CD14-positive monocyte (primary cell): ENCODE measurements at regions not wholly inside any gene's neighbourhood (a gene's known extent, or its start where the extent isn't known, plus 50 kb on each side); places are given as distances from the start of the nearest gene placed in this dataset.

Source experiments
- DNase-seq, 3 donors: peaks; one replicate each; pipeline ENCODE4 v3.0.0-alpha.2; 2011 to 2022
- H2AFZ ChIP-seq: 2 replicates; pipeline ENCODE4 v1.6.0; 2012; ENCODE audit warnings: mild to moderate bottlenecking, low read depth, low read length, inconsistent platforms; ENCODE audit not compliant: insufficient read depth, poor library complexity, severe bottlenecking
- H3K27ac ChIP-seq, 2 donors: 1 replicate in 1 of 2; 2 replicates in 1 of 2; pipeline ENCODE4 v1.5.1; 2012 to 2013; ENCODE audit warnings: low read length in 2 of 2, control low read depth in 1 of 2, inconsistent platforms in 1 of 2, low read depth in 1 of 2, mild to moderate bottlenecking in 1 of 2
- H3K27me3 ChIP-seq, 2 donors: one replicate each; pipeline versions ENCODE4 v1.6.0 to v1.6.1; 2011 to 2013; ENCODE audit warnings: low read length in 2 of 2; ENCODE audit not compliant: control insufficient read depth in 2 of 2, insufficient read depth in 2 of 2
- H3K36me3 ChIP-seq, 2 donors: replicated peaks in 1 of 2; 1 replicate in 1 of 2; 2 replicates in 1 of 2; pipeline versions ENCODE4 v1.5.1 to v1.6.1; 2012 to 2013; ENCODE audit warnings: low read length in 2 of 2, control low read depth in 1 of 2, inconsistent platforms in 1 of 2, mild to moderate bottlenecking in 1 of 2; ENCODE audit not compliant: insufficient read depth in 2 of 2, control insufficient read depth in 1 of 2
- H3K4me1 ChIP-seq, 2 donors: 1 replicate in 1 of 2; 2 replicates in 1 of 2; pipeline versions ENCODE4 v1.5.1 to v1.6.1; 2012 to 2013; ENCODE audit warnings: low read length in 2 of 2, control low read depth in 1 of 2, inconsistent platforms in 1 of 2, mild to moderate bottlenecking in 1 of 2, moderate library complexity in 1 of 2; ENCODE audit not compliant: insufficient read depth in 2 of 2, control insufficient read depth in 1 of 2
- H3K4me2 ChIP-seq: replicated peaks from 2 replicates; pipeline ENCODE3; 2012; ENCODE audit warnings: low read length, moderate library complexity, mild to moderate bottlenecking; ENCODE audit not compliant: poor library complexity, severe bottlenecking; ENCODE audit errors: extremely low read depth
- H3K4me3 ChIP-seq, 3 experiments: fragments of 200-600 bp in 1 of 3; sonication (generic) in 1 of 3; replicated peaks in 1 of 3; 1 replicate in 2 of 3; 2 replicates in 1 of 3; pipeline ENCODE4 v1.5.1; 2011 to 2013; ENCODE audit warnings: low read length in 3 of 3, mild to moderate bottlenecking in 3 of 3, control low read depth in 2 of 3, low read depth in 2 of 3, inconsistent platforms in 1 of 3, moderate library complexity in 1 of 3
- H3K79me2 ChIP-seq: 2 replicates; pipeline ENCODE4 v1.6.0; 2012; ENCODE audit warnings: mild to moderate bottlenecking, control low read depth, inconsistent platforms, low read length, moderate library complexity; ENCODE audit not compliant: insufficient read depth
- H3K9ac ChIP-seq: 2 replicates; pipeline ENCODE4 v1.6.0; 2017; ENCODE audit warnings: low read length, mild to moderate bottlenecking; ENCODE audit not compliant: insufficient read depth, poor library complexity, severe bottlenecking
- H3K9me3 ChIP-seq, 2 donors: replicated peaks in 1 of 2; 1 replicate in 1 of 2; 2 replicates in 1 of 2; pipeline versions ENCODE4 v1.5.1 to v1.6.1; 2012 to 2013; ENCODE audit warnings: low read length in 2 of 2, control low read depth in 1 of 2; ENCODE audit not compliant: control insufficient read depth in 1 of 2, insufficient read depth in 1 of 2
- H4K20me1 ChIP-seq: 2 replicates; pipeline ENCODE4 v1.6.0; 2012; ENCODE audit warnings: mild to moderate bottlenecking, low read length, control low read depth, moderate library complexity; ENCODE audit not compliant: insufficient read depth
- H3K27ac Mint-ChIP-seq, 7 donors: one replicate each; pipeline ENCODE4 v1.8.0; 2020; ENCODE audit warnings: mild to moderate bottlenecking in 7 of 7, mixed read lengths in 7 of 7, moderate library complexity in 6 of 7, inconsistent platforms in 2 of 7
- H3K27me3 Mint-ChIP-seq, 3 donors: one replicate each; pipeline ENCODE4 v1.8.0; 2021 to 2022; ENCODE audit warnings: low read depth in 3 of 3, mild to moderate bottlenecking in 3 of 3, mixed read lengths in 3 of 3, moderate library complexity in 3 of 3, inconsistent platforms in 1 of 3
- H3K36me3 Mint-ChIP-seq, 2 donors: one replicate each; pipeline ENCODE4 v1.8.0; 2020; ENCODE audit warnings: mixed read lengths in 2 of 2, inconsistent platforms in 1 of 2, mild to moderate bottlenecking in 1 of 2
- H3K4me1 Mint-ChIP-seq: one replicate; pipeline ENCODE4 v1.8.0; 2020; ENCODE audit warnings: mild to moderate bottlenecking, mixed read lengths
- H3K4me3 Mint-ChIP-seq, 2 donors: one replicate each; pipeline ENCODE4 v1.8.0; 2020; ENCODE audit warnings: mild to moderate bottlenecking in 2 of 2, mixed read lengths in 2 of 2, moderate library complexity in 1 of 2
- H3K9me3 Mint-ChIP-seq, 7 donors: one replicate each; pipeline ENCODE4 v1.8.0; 2020 to 2022; ENCODE audit warnings: mixed read lengths in 7 of 7, mild to moderate bottlenecking in 6 of 7, moderate library complexity in 6 of 7, inconsistent platforms in 2 of 7
- WGBS: methylation state at CpG from one replicate; pipeline ENCODE4 v1.1.5; 2013; ENCODE audit warnings: missing lambda C conversion rate; ENCODE audit not compliant: insufficient coverage; 5-methylcytosine and 5-hydroxymethylcytosine counted together
- intact Hi-C, 2 donors: fragments of 100-400 bp; cut with micrococcal nuclease; formaldehyde crosslinking; loops; one replicate each; pipeline versions ENCODE4 v1.15.0 to v1.15.1; 2023
- TF ChIP-seq, protein P1 (sequence below): fragments of 200-600 bp; IDR thresholded peaks from one replicate; pipeline ENCODE4 v1.8.0; 2022; ENCODE audit warnings: antibody characterized with exemption, mild to moderate bottlenecking

DNA sequence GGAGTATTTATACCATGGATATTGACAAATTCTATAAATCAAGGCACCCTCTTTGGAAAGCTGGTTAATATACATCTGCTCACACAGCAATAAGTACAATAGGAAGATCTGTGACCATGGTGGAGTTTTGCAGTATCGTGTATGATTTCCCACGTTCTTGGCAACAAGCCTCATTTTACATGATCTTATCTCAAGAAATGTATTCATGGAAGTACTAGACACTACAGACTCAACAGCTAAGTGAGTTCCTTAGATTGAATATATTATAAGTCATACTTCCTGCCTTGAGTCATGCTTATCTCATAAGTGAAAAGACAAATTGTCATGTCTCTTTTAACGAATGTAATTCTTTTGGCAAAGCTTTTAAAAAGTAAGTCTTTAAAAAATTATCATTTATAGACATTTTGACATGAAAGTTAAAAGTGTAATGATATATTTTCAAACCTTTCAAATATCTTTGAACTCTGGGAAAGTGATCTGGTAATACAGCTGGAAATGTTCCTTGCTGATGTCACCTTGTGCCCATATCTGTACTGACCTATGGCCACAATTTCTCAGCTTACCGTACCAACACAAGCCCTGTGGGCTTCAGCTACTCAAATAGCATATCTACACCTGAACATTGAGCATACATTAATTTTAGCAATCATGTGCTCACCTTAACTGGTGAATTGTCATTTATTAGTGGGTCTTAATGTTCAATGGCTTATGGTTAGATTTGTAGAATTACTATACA, 130.3 kb upstream of the TMC3 start:
- H2AFZ ChIP-seq = no peak overlapping the region
- intact Hi-C loops = no loop called here
- H3K4me1 Mint-ChIP-seq = no peaks in the 10 kb centered on the region

GRCh38 chr15:81502439-81502838, 128.4 kb upstream of the TMC3 start:
- H3K4me2 ChIP-seq = no peak overlapping the region

More for the DNA sequence above, 130.3 kb upstream of the TMC3 start:
- Histone ChIP-seq H3K36me3 (no peaks in the 10 kb centered on the region), H3K9ac (no peak overlapping the region), H3K79me2 (no peaks in the 10 kb centered on the region), H3K27me3 (no peaks in the 10 kb centered on the region), H3K27ac (no peak overlapping the region), H3K4me1 (no peaks in the 10 kb centered on the region), H3K9me3 (no peaks in the 10 kb centered on the region), H3K4me2 (no peak overlapping the region), H3K4me3 (no peak overlapping the region), H4K20me1 (no peaks in the 10 kb centered on the region)
- H3K27me3 Mint-ChIP-seq = no peaks in the 10 kb centered on the region
- peaks cover 0 to 4% (median 0%) of the 10 kb centered on the region in 7 donors for H3K9me3 Mint-ChIP-seq
- H3K36me3 Mint-ChIP-seq = no peaks in the 10 kb centered on the region
- no peak overlapping the region for H3K4me3 Mint-ChIP-seq
- TF ChIP-seq, protein P1, sequence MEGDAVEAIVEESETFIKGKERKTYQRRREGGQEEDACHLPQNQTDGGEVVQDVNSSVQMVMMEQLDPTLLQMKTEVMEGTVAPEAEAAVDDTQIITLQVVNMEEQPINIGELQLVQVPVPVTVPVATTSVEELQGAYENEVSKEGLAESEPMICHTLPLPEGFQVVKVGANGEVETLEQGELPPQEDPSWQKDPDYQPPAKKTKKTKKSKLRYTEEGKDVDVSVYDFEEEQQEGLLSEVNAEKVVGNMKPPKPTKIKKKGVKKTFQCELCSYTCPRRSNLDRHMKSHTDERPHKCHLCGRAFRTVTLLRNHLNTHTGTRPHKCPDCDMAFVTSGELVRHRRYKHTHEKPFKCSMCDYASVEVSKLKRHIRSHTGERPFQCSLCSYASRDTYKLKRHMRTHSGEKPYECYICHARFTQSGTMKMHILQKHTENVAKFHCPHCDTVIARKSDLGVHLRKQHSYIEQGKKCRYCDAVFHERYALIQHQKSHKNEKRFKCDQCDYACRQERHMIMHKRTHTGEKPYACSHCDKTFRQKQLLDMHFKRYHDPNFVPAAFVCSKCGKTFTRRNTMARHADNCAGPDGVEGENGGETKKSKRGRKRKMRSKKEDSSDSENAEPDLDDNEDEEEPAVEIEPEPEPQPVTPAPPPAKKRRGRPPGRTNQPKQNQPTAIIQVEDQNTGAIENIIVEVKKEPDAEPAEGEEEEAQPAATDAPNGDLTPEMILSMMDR = no peak
- no peak for DNase-seq
- no peak overlapping the region for H3K27ac Mint-ChIP-seq
- WGBS = no CpG with 5 or more reads among the region's 4 CpGs

More at GRCh38 chr15:81502439-81502838, 128.4 kb upstream of the TMC3 start:
- H3K27ac ChIP-seq = no peak overlapping the region
- H3K27me3 ChIP-seq = no peaks in the 10 kb centered on the region
- Mint-ChIP-seq H3K27ac (peak overlapping the region in 3 of 7 donors; percentile 57 to 68 (median 61)), H3K9me3 (peaks cover 0 to 5% (median 2%) of the 10 kb centered on the region in 7 donors), H3K4me3 (no peak overlapping the region), H3K36me3 (no peaks in the 10 kb centered on the region), H3K27me3 (peaks cover 0 to 3% (median 1%) of the 10 kb centered on the region in 3 donors), H3K4me1 (no peaks in the 10 kb centered on the region)
- H3K9ac ChIP-seq = no peak overlapping the region
- no peaks in the 10 kb centered on the region for H3K36me3 ChIP-seq
- WGBS = no CpG with 5 or more reads among the region's 4 CpGs
- H3K9me3 ChIP-seq = no peaks in the 10 kb centered on the region
- no peak for DNase-seq
- H3K4me1 ChIP-seq = no peaks in the 10 kb centered on the region
- H4K20me1 ChIP-seq = no peaks in the 10 kb centered on the region
- intact Hi-C loops = no loop called here
- H3K79me2 ChIP-seq = no peaks in the 10 kb centered on the region
- H2AFZ ChIP-seq = no peak overlapping the region
- no peak overlapping the region for H3K4me3 ChIP-seq
- TF ChIP-seq, protein P1 = no peak
